B cell (primary cell): ENCODE measurements at regions not wholly inside any gene's neighbourhood (a gene's known extent, or its start where the extent isn't known, plus 50 kb on each side); places are given as distances from the start of the nearest gene placed in this dataset.

Experiments used
- CTCF ChIP-seq: fragments of 200-600 bp; IDR thresholded peaks from one replicate; pipeline ENCODE4 v1.8.0; 2022; ENCODE audit warnings: antibody characterized with exemption, mild to moderate bottlenecking
- EZH2 ChIP-seq: IDR thresholded peaks from 2 replicates; pipeline ENCODE4 v1.6.1; 2012; ENCODE audit warnings: borderline replicate concordance, low read depth, mild to moderate bottlenecking, moderate library complexity, low read length; ENCODE audit not compliant: insufficient read depth, poor library complexity, severe bottlenecking

- TF ChIP-seq CTCF (no peak), EZH2 (no peak)
These were observed 273.7 kb upstream of the UMPS start for GRCh38 chr3:124456506-124456905.
